ENCODE measurements at regions not wholly inside any gene's neighbourhood (a gene's known extent, or its start where the extent isn't known, plus 50 kb on each side); places are given as distances from the start of the nearest gene placed in this dataset.

DNA sequence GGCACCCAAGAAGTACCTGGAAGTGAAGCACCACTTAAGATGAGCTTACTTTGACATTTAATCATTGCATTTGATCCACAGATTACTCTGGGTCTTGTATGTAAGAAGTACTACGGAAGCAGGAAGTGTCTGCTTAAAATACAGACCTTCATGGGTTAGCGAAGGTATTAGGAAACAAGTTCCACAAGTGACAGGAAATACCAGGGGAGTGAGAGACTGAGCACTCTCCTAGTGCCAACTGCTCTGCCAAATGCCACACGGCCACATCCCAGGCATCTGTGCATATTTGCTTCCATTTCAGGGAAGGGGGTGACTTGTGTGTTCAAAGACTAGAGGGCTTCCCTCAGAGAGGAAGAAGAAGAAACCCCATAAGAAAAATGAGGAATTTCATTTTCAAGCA is 57.2 kb upstream of the ANK3 start:
- no peak for TF ChIP-seq CREB1 (IDR thresholded peaks at IDR 0.05; ENCODE audit: low read depth)
- peak; percentile 91 for TF ChIP-seq TEAD4 (IDR thresholded peaks at IDR 0.05)
- peak; percentile 61; the same call in 1 of the 2 replicates for TF ChIP-seq EP300 (IDR thresholded peaks at IDR 0.05; ENCODE audit: borderline replicate concordance)
- TF ChIP-seq, protein P1, sequence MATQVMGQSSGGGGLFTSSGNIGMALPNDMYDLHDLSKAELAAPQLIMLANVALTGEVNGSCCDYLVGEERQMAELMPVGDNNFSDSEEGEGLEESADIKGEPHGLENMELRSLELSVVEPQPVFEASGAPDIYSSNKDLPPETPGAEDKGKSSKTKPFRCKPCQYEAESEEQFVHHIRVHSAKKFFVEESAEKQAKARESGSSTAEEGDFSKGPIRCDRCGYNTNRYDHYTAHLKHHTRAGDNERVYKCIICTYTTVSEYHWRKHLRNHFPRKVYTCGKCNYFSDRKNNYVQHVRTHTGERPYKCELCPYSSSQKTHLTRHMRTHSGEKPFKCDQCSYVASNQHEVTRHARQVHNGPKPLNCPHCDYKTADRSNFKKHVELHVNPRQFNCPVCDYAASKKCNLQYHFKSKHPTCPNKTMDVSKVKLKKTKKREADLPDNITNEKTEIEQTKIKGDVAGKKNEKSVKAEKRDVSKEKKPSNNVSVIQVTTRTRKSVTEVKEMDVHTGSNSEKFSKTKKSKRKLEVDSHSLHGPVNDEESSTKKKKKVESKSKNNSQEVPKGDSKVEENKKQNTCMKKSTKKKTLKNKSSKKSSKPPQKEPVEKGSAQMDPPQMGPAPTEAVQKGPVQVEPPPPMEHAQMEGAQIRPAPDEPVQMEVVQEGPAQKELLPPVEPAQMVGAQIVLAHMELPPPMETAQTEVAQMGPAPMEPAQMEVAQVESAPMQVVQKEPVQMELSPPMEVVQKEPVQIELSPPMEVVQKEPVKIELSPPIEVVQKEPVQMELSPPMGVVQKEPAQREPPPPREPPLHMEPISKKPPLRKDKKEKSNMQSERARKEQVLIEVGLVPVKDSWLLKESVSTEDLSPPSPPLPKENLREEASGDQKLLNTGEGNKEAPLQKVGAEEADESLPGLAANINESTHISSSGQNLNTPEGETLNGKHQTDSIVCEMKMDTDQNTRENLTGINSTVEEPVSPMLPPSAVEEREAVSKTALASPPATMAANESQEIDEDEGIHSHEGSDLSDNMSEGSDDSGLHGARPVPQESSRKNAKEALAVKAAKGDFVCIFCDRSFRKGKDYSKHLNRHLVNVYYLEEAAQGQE (IDR thresholded peaks at IDR 0.05; ENCODE audit: low read depth) = no peak
- peak; percentile 9; the same call in 1 of the 2 replicates for TF ChIP-seq RAD21 (IDR thresholded peaks at IDR 0.05; ENCODE audit: low read depth)
- 0 out of 2 replicates have a peak, but pooled peaks have one; percentile 24 for TF ChIP-seq YY1 (IDR thresholded peaks at IDR 0.05; ENCODE audit: low read depth)
- TF ChIP-seq, protein P2, sequence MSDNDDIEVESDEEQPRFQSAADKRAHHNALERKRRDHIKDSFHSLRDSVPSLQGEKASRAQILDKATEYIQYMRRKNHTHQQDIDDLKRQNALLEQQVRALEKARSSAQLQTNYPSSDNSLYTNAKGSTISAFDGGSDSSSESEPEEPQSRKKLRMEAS (IDR thresholded peaks at IDR 0.05) = peak; percentile 47; the same call in 1 of the 2 replicates
- no peak for TF ChIP-seq CEBPB (IDR thresholded peaks at IDR 0.05)
- peak; percentile 78 for TF ChIP-seq TCF12 (IDR thresholded peaks at IDR 0.05; ENCODE audit: low read depth)
- peak; percentile 84 for TF ChIP-seq NFIC (IDR thresholded peaks at IDR 0.05)
- TF ChIP-seq TAF1 (IDR thresholded peaks at IDR 0.05; ENCODE audit: low read depth) = no peak
- TF ChIP-seq, protein P3, sequence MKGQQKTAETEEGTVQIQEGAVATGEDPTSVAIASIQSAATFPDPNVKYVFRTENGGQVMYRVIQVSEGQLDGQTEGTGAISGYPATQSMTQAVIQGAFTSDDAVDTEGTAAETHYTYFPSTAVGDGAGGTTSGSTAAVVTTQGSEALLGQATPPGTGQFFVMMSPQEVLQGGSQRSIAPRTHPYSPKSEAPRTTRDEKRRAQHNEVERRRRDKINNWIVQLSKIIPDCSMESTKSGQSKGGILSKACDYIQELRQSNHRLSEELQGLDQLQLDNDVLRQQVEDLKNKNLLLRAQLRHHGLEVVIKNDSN (IDR thresholded peaks at IDR 0.05) = no peak
- TF ChIP-seq FOXM1 (IDR thresholded peaks at IDR 0.05; ENCODE audit: borderline replicate concordance, low read depth) = peak; percentile 47; the same call in 1 of the 2 replicates
- no peak for TF ChIP-seq ZBTB7A (IDR thresholded peaks at IDR 0.05; ENCODE audit: low read depth)
- no peak for TF ChIP-seq EGR1 (IDR thresholded peaks at IDR 0.05)

DNA sequence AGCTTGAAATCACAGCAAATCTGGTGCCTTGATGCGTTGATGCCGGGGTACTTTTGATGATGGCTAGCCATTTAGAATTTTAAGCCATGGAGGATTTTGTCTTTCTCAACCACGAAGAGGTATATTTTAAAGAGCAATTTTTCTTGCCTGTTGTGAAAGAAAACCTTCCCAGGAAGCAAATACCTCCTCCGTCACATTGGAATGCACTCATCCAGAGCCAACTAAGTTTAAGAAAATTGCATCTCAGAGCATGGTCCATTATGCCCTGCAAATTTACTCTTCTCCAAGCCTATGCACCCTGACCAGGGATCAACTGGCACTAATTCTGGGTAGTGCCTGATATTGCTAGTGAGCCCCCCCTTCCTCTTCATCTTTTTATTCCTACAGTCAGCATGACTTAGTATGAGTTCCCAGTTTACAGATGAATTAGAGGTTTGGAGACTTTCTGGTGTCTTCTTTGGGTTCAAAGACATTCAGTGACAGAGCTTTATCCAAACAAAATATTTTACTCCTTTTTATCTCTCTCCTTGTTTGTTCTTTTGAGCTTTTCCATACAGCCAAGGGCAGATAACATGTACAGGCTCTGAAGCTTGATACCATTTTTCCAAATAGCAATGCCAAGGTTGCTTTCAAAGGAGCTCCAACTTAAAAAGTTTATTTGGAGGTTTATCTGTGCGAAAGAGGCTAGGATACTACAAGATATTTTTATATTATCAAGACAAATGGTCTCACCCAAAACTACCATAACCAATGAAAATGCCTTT is 56.6 kb upstream of the ANK3 start:
- TF ChIP-seq EGR1 (IDR thresholded peaks at IDR 0.05) = no peak
- no peak for TF ChIP-seq CEBPB (IDR thresholded peaks at IDR 0.05)
- TF ChIP-seq, protein P3 (IDR thresholded peaks at IDR 0.05) = no peak
- TF ChIP-seq, protein P1 (IDR thresholded peaks at IDR 0.05; ENCODE audit: low read depth) = no peak
- no peak for TF ChIP-seq YY1 (IDR thresholded peaks at IDR 0.05; ENCODE audit: low read depth)
- TF ChIP-seq NFIC (IDR thresholded peaks at IDR 0.05) = no peak
- TF ChIP-seq EP300 (IDR thresholded peaks at IDR 0.05; ENCODE audit: borderline replicate concordance) = no peak; the same call in 1 of the 2 replicates
- TF ChIP-seq TEAD4 (IDR thresholded peaks at IDR 0.05) = no peak
- no peak for TF ChIP-seq TCF12 (IDR thresholded peaks at IDR 0.05; ENCODE audit: low read depth)
- TF ChIP-seq TAF1 (IDR thresholded peaks at IDR 0.05; ENCODE audit: low read depth) = no peak
- TF ChIP-seq CREB1 (IDR thresholded peaks at IDR 0.05; ENCODE audit: low read depth) = no peak
- no peak for TF ChIP-seq RAD21 (IDR thresholded peaks at IDR 0.05; ENCODE audit: low read depth)
- TF ChIP-seq FOXM1 (IDR thresholded peaks at IDR 0.05; ENCODE audit: borderline replicate concordance, low read depth) = no peak
- TF ChIP-seq ZBTB7A (IDR thresholded peaks at IDR 0.05; ENCODE audit: low read depth) = no peak

DNA sequence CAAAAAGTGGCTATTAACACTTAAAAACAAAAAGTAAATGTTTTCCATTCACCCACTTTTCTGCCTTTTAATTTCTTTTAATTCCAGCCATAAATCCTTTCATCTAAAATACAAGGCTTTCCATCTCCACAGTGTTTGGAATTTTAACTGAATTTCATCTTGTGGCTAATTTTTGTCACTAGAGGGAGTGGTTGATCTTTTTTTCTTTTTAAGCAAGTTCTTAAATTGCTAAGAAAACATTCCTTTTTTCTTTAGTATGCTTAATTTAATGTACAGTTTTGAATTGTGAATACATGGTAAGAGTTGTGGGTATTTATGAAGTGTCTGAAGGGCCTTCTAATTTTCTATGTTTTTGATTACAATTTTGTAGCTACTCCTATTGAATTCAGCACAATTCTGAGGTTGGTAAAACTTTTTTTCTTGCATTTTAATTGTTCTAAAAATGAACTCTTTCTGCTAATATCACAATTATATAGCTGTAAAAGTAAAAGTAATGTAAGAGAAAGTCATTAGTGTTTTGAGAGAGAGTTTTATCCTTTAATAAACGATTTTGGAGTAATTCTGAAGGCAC is 54.9 kb upstream of the ANK3 start:
- no peak for TF ChIP-seq NFIC (IDR thresholded peaks at IDR 0.05)
- TF ChIP-seq RAD21 (IDR thresholded peaks at IDR 0.05; ENCODE audit: low read depth) = peak; percentile 71

DNA sequence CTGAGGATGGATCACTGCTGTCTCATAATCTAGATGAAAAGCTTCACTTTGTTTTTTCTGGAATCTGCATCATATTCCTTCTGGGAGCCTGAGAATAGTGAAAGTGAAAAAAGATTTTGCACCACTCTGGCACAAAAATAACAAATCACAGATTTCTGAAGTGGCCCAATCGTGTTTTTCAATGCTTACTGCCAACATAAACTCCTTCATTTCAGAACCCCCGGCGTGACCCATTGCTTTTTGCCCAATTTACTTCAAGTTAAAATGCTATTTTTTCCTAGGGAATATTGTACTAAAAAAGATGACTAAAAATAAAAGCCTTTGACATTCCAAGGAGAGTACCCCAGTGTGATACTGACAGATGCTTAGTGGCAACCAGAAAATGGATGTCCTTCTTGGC is 53.7 kb upstream of the ANK3 start:
- TF ChIP-seq ZBTB7A (IDR thresholded peaks at IDR 0.05; ENCODE audit: low read depth) (no peak), TEAD4 (IDR thresholded peaks at IDR 0.05) (no peak), NFIC (IDR thresholded peaks at IDR 0.05) (no peak), TCF12 (IDR thresholded peaks at IDR 0.05; ENCODE audit: low read depth) (no peak), EGR1 (IDR thresholded peaks at IDR 0.05) (no peak), EP300 (IDR thresholded peaks at IDR 0.05; ENCODE audit: borderline replicate concordance) (no peak), YY1 (IDR thresholded peaks at IDR 0.05; ENCODE audit: low read depth) (no peak), FOXM1 (IDR thresholded peaks at IDR 0.05; ENCODE audit: borderline replicate concordance, low read depth) (no peak), CREB1 (IDR thresholded peaks at IDR 0.05; ENCODE audit: low read depth) (no peak), CEBPB (IDR thresholded peaks at IDR 0.05) (no peak), RAD21 (IDR thresholded peaks at IDR 0.05; ENCODE audit: low read depth) (no peak), TAF1 (IDR thresholded peaks at IDR 0.05; ENCODE audit: low read depth) (no peak)
- TF ChIP-seq, protein P1 (IDR thresholded peaks at IDR 0.05; ENCODE audit: low read depth) = no peak
- TF ChIP-seq, protein P3 (IDR thresholded peaks at IDR 0.05) = no peak
- TF ChIP-seq, protein P2 (IDR thresholded peaks at IDR 0.05) = no peak
